SK-N-SH treated with all-trans-retinoic acid at 6 μM for 48 hours (cell line): ENCODE measurements at regions not wholly inside any gene's neighbourhood (a gene's known extent, or its start where the extent isn't known, plus 50 kb on each side); places are given as distances from the start of the nearest gene placed in this dataset.

ENCODE experiments used
- ARNTL ChIP-seq: fragments of 450-650 bp; formaldehyde crosslinking; IDR thresholded peaks from 2 replicates; pipeline ENCODE4 v1.5.0; 2020; ENCODE audit warnings: low read depth, mild to moderate bottlenecking, moderate library complexity, borderline replicate concordance
- GLIS3 ChIP-seq: fragments of 250-450 bp; sonication (Bioruptor Pico); IDR thresholded peaks from 2 replicates; pipeline ENCODE4 v1.5.0; 2020; ENCODE audit warnings: mild to moderate bottlenecking, moderate library complexity
- OSR1 ChIP-seq: fragments of 250-450 bp; sonication (Bioruptor Pico); IDR thresholded peaks from 2 replicates; pipeline ENCODE4 v1.8.0; 2022; ENCODE audit warnings: moderate library complexity, mild to moderate bottlenecking, inconsistent platforms
- POU6F1 ChIP-seq: fragments of 250-450 bp; sonication (Bioruptor Pico); IDR thresholded peaks from 2 replicates; pipeline ENCODE4 v1.8.0; 2021; ENCODE audit warnings: low read depth, mild to moderate bottlenecking, moderate library complexity, borderline replicate concordance
- PPARA ChIP-seq: fragments of 250-450 bp; sonication (Bioruptor Pico); IDR thresholded peaks from 2 replicates; pipeline ENCODE4 v1.5.0; 2020; ENCODE audit warnings: mild to moderate bottlenecking, borderline replicate concordance
- SNAI2 ChIP-seq: fragments of 250-450 bp; sonication (Bioruptor Pico); IDR thresholded peaks from 2 replicates; pipeline ENCODE4 v1.5.0; 2020; ENCODE audit warnings: mild to moderate bottlenecking, moderate library complexity
- TCF4 ChIP-seq: fragments of 250-450 bp; sonication (Bioruptor Pico); IDR thresholded peaks from 2 replicates; pipeline ENCODE4 v1.8.0; 2021; ENCODE audit warnings: mild to moderate bottlenecking, moderate library complexity, borderline replicate concordance
- ZFP3 ChIP-seq: fragments of 250-450 bp; sonication (Bioruptor Pico); IDR thresholded peaks from 2 replicates; pipeline ENCODE4 v1.5.0; 2020; ENCODE audit warnings: mild to moderate bottlenecking, moderate library complexity
- ZFP30 ChIP-seq: fragments of 450-650 bp; formaldehyde crosslinking; IDR thresholded peaks from 2 replicates; pipeline ENCODE4 v1.5.0; 2022; ENCODE audit warnings: mild to moderate bottlenecking, moderate library complexity
- TF ChIP-seq, protein P1 (sequence below): fragments of 250-450 bp; sonication (Bioruptor Pico); IDR thresholded peaks from 2 replicates; pipeline ENCODE4 v1.8.0; 2020; ENCODE audit warnings: mild to moderate bottlenecking, moderate library complexity, borderline replicate concordance

DNA sequence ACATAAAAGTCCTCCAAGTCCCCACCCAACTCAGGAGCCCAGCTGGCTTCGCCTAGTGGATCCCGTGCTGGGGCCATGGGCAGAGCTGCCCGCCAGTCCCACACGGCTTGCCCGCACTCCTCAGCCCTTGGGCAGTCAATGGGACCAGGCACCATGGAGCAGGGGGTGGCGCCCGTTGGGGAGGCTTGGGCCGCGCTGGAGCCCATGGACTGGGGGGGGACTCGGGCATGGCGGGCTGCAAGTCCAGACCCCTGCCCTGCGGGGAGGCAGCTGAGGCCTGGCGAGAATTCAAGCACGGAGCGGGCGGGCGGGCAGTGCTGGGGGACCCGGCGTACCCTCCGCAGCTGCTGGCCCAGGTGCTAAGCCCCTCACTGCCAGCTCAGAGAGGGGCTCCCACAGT is 249.8 kb upstream of the PLD5 start:
- TF ChIP-seq, protein P1, sequence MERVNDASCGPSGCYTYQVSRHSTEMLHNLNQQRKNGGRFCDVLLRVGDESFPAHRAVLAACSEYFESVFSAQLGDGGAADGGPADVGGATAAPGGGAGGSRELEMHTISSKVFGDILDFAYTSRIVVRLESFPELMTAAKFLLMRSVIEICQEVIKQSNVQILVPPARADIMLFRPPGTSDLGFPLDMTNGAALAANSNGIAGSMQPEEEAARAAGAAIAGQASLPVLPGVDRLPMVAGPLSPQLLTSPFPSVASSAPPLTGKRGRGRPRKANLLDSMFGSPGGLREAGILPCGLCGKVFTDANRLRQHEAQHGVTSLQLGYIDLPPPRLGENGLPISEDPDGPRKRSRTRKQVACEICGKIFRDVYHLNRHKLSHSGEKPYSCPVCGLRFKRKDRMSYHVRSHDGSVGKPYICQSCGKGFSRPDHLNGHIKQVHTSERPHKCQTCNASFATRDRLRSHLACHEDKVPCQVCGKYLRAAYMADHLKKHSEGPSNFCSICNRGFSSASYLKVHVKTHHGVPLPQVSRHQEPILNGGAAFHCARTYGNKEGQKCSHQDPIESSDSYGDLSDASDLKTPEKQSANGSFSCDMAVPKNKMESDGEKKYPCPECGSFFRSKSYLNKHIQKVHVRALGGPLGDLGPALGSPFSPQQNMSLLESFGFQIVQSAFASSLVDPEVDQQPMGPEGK = no peak
- TF ChIP-seq SNAI2 (CRISPR knock-in tag) = no peak
- no peak for TF ChIP-seq ARNTL (CRISPR knock-in tag)
- no peak for TF ChIP-seq OSR1 (CRISPR knock-in tag)
- TF ChIP-seq PPARA (CRISPR knock-in tag) = no peak
- no peak for TF ChIP-seq ZFP3 (CRISPR knock-in tag)
- no peak for TF ChIP-seq TCF4
- TF ChIP-seq POU6F1 (CRISPR knock-in tag) = no peak
- no peak for TF ChIP-seq ZFP30
- no peak for TF ChIP-seq GLIS3 (CRISPR knock-in tag)
